Activated naive CD8-positive, alpha-beta T cell treated with anti-CD3 and anti-CD28 coated beads, Interleukin-2, amount 10 ng/mL, durations not matched to agents 7 days and 5 days (primary cell): ENCODE measurements at regions not wholly inside any gene's neighbourhood (a gene's known extent, or its start where the extent isn't known, plus 50 kb on each side); places are given as distances from the start of the nearest gene placed in this dataset.

ENCODE experiments used
- ATAC-seq: fragments of 150-1000 bp; cut with Tn5 transposase; one replicate; pipeline ENCODE4 v1.10.0; 2021; ENCODE audit warnings: low read depth, moderate library complexity
- POLR2A ChIA-PET: fragments of 350-600 bp; sonication (Branson Sonifier 250); formaldehyde crosslinking; loops from one replicate; lab custom pipeline; 2021; ENCODE audit warnings: antibody characterized with exemption; lab: Charles Lee
- DNase-seq: peaks from one replicate; pipeline ENCODE4 v3.0.0; 2021
- H3K27ac Mint-ChIP-seq: one replicate; pipeline ENCODE4 v1.8.0; 2022; ENCODE audit warnings: mild to moderate bottlenecking, mixed read lengths
- H3K27me3 Mint-ChIP-seq: one replicate; pipeline ENCODE4 v1.8.0; 2022; ENCODE audit warnings: mild to moderate bottlenecking, moderate library complexity, mixed read lengths
- H3K36me3 Mint-ChIP-seq: one replicate; pipeline ENCODE4 v1.8.0; 2021; ENCODE audit warnings: mild to moderate bottlenecking, mixed read lengths
- H3K4me1 Mint-ChIP-seq: one replicate; pipeline ENCODE4 v1.8.0; 2021; ENCODE audit warnings: mixed read lengths
- H3K4me3 Mint-ChIP-seq: one replicate; pipeline ENCODE4 v1.8.0; 2022; ENCODE audit warnings: mild to moderate bottlenecking, moderate library complexity, mixed read lengths
- H3K9me3 Mint-ChIP-seq: one replicate; pipeline ENCODE4 v1.8.0; 2021; ENCODE audit warnings: mixed read lengths

DNA sequence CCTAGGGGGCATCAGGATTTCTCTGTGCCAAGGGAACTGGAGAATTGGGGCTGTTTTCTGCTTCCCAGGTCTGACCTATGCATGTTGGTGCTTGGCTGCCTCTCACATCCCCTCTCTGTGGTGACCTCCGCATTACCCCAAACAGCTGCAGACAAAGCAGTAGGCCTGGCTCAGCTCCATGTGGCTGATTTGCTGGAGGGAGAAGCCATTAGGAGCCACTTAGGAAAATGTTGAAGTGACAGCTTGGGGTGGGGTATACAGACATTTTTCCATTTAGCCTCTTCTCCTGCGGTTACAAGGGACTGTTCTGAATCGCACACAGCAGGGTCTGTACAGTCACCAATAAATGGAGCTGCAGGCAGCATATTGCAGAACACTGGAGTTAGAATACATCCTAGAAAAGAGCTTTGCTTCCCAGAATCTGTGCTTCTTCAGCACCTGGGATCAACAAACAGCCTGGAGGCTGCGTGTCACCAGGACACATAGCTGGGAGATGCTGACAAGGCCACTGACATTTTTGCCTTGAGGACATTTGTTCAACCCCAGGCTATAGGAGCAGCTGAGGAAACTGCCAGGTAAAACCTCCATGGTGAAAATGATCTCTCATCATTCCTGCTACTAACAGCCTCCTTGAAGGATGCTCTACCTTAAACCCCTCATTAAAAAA lies 335.3 kb downstream of the DIRAS2 start:
- Mint-ChIP-seq H3K27ac (no peak overlapping the region), H3K36me3 (no peaks in the 10 kb centered on the region), H3K9me3 (no peaks in the 10 kb centered on the region), H3K27me3 (peaks cover 17% of the 10 kb centered on the region), H3K4me3 (no peak overlapping the region), H3K4me1 (peaks cover 9% of the 10 kb centered on the region)
- POLR2A ChIA-PET: interaction anchor here (0.5 kb wide), 1 partner anchor 8 kb away, joined by 4 read pairs; no protein-coding TSS in a partner anchor
- DNase-seq: no peak
- no peak for ATAC-seq

GRCh38 chr9:90307891-90308290 lies 334.7 kb downstream of the DIRAS2 start:
- Mint-ChIP-seq H3K9me3 (no peaks in the 10 kb centered on the region), H3K27ac (no peak overlapping the region), H3K4me3 (no peak overlapping the region), H3K36me3 (no peaks in the 10 kb centered on the region), H3K4me1 (peaks cover 9% of the 10 kb centered on the region), H3K27me3 (peaks cover 20% of the 10 kb centered on the region)
- no peak for ATAC-seq
- POLR2A ChIA-PET: interaction anchor here (0.5 kb wide), 1 partner anchor 8 kb away, joined by 4 read pairs; no protein-coding TSS in a partner anchor
- no peak for DNase-seq

- Mint-ChIP-seq H3K9me3 (no peaks in the 10 kb centered on the region), H3K4me3 (no peak overlapping the region), H3K27ac (no peak overlapping the region), H3K27me3 (peaks cover 17% of the 10 kb centered on the region), H3K36me3 (no peaks in the 10 kb centered on the region), H3K4me1 (peaks cover 6% of the 10 kb centered on the region)
- DNase-seq (no peak), ATAC-seq (no peak)
- POLR2A ChIA-PET: no interaction called here
Measured at GRCh38 chr9:90308691-90309090, 333.9 kb downstream of the DIRAS2 start.

DNA sequence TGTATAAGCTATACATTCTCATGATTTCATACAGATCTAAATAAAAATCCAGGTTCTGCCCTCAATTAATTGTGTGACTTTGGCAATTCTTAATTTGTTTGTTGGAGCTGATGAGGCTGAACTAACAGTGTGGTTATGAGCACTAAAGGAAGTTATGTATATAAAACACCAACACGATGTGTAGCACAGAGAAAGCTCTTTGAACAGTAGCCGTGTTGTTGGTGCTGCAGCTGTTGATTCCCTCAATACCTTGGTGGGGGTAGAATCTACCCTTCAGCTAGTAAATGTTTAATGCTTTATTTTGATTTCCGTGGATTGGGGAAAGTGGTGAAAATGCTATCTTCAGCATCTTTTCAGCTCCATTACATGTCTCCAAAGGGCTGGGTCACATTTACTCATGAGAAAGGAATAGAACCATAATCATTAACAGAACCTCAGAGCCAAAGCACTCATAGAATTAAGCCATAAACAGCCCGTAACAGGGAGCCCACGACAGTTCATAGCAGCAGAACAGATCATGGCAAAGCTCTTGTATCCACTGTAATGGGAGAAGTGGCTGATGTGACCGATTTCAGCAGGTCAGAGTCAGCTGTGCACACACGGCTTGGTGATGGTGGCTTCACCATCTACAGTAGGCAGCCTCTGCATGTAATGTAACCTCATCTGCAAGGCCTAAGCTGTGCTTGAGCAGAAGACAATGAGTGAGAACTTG lies 332.7 kb downstream of the DIRAS2 start:
- DNase-seq (no peak), ATAC-seq (no peak)
- peaks cover 18% of the 10 kb centered on the region for H3K27me3 Mint-ChIP-seq
- H3K27ac Mint-ChIP-seq: no peak overlapping the region
- peaks cover 2% of the 10 kb centered on the region for H3K4me1 Mint-ChIP-seq
- no peaks in the 10 kb centered on the region for H3K36me3 Mint-ChIP-seq
- POLR2A ChIA-PET: no interaction called here
- no peaks in the 10 kb centered on the region for H3K9me3 Mint-ChIP-seq
- no peak overlapping the region for H3K4me3 Mint-ChIP-seq

- POLR2A ChIA-PET: no interaction called here
- no peak overlapping the region for H3K4me3 Mint-ChIP-seq
Measured at GRCh38 chr9:90310521-90310876, 332.1 kb downstream of the DIRAS2 start.

GRCh38 chr9:90311811-90312210 lies 330.8 kb downstream of the DIRAS2 start:
- peaks cover 2% of the 10 kb centered on the region for H3K4me1 Mint-ChIP-seq
- POLR2A ChIA-PET: no interaction called here
- H3K4me3 Mint-ChIP-seq: no peak overlapping the region
- no peaks in the 10 kb centered on the region for H3K9me3 Mint-ChIP-seq
- peaks cover 20% of the 10 kb centered on the region for H3K27me3 Mint-ChIP-seq
- H3K36me3 Mint-ChIP-seq: no peaks in the 10 kb centered on the region
- ATAC-seq: no peak
- H3K27ac Mint-ChIP-seq: no peak overlapping the region
- no peak for DNase-seq

More at GRCh38 chr9:90310521-90310876, 332.1 kb downstream of the DIRAS2 start:
- Mint-ChIP-seq H3K4me1 (peaks cover 2% of the 10 kb centered on the region), H3K27ac (no peak overlapping the region), H3K27me3 (peaks cover 20% of the 10 kb centered on the region), H3K36me3 (no peaks in the 10 kb centered on the region), H3K9me3 (no peaks in the 10 kb centered on the region)
- ATAC-seq (no peak), DNase-seq (no peak)

DNA sequence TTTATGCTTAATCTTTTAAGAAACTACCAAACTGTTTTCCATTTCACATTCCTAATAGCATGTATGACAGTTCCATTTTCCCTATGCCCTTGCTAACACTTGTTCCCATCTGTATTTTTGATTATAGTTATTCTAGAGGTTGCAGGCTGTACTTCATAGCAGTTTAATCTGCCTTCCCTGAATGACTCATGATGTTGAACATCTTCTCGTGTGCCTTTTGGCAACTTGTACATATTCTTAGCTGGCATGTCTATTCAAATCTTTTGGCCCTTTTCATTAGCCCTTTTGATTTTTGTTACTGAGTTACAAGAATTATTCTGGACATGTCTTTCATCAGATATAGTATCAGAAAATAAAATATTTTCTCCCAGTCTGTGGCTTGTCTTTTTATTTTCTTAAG lies 320.3 kb downstream of the DIRAS2 start:
- POLR2A ChIA-PET: no interaction called here
- Mint-ChIP-seq H3K4me3 (no peak overlapping the region), H3K27me3 (peaks cover 8% of the 10 kb centered on the region), H3K9me3 (no peaks in the 10 kb centered on the region), H3K4me1 (no peaks in the 10 kb centered on the region), H3K36me3 (no peaks in the 10 kb centered on the region), H3K27ac (no peak overlapping the region)
- ATAC-seq: no peak
- no peak for DNase-seq

- no peaks in the 10 kb centered on the region for H3K4me1 Mint-ChIP-seq
- H3K9me3 Mint-ChIP-seq: no peaks in the 10 kb centered on the region
- no peak overlapping the region for H3K4me3 Mint-ChIP-seq
- H3K27me3 Mint-ChIP-seq: peaks cover 10% of the 10 kb centered on the region
- H3K27ac Mint-ChIP-seq: no peak overlapping the region
- H3K36me3 Mint-ChIP-seq: no peaks in the 10 kb centered on the region
- ATAC-seq (no peak), DNase-seq (no peak)
- POLR2A ChIA-PET: interaction anchor here (0.6 kb wide), 1 partner anchor 55 kb away, joined by 3 read pairs; no protein-coding TSS in a partner anchor
Measured at GRCh38 chr9:90325913-90326653, 316.5 kb downstream of the DIRAS2 start.

GRCh38 chr9:90330231-90330630 lies 312.4 kb downstream of the DIRAS2 start:
- H3K4me3 Mint-ChIP-seq: no peak overlapping the region
- H3K36me3 Mint-ChIP-seq: no peaks in the 10 kb centered on the region
- ATAC-seq (no peak), DNase-seq (no peak)
- no peaks in the 10 kb centered on the region for H3K4me1 Mint-ChIP-seq
- H3K27ac Mint-ChIP-seq: no peak overlapping the region
- H3K27me3 Mint-ChIP-seq: peaks cover 12% of the 10 kb centered on the region
- POLR2A ChIA-PET: no interaction called here
- H3K9me3 Mint-ChIP-seq: no peaks in the 10 kb centered on the region

DNA sequence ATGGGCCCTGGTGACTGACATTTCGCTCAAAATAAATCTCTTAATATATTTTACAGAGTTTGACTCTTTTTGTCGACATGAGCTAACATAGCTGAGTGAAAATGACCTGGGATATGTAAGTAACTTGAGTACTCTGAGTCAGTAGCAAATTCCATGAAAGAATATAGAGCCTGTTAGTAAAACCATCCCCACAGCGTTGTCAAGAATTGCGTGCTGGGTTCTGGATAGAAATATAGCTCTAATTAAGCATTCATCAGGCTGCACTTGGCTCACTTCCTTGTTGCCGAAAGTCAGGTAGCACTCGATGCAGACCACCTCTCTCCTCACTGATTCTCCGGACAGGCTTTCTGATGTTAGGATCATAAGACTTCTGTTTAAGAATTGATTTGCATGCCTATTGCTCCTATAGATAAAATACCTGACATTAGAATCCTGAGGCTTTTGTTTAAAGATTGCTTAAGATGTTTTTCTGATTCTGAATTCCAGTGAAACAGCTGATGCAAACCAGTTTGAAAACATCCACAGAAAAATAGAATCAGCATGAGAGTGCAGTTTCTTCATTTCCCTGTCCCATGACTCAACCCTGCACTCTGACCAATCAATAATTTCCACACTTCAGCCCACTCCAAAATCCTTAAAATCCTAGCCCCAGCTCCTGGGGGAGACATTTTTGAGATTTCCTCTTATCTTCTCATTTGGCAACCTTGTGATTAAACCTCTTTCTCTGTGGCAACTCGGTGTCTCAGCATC lies 310.6 kb downstream of the DIRAS2 start:
- DNase-seq: no peak
- Mint-ChIP-seq H3K36me3 (no peaks in the 10 kb centered on the region), H3K27ac (no peak overlapping the region), H3K27me3 (peaks cover 24% of the 10 kb centered on the region), H3K4me1 (no peaks in the 10 kb centered on the region), H3K4me3 (no peak overlapping the region), H3K9me3 (no peaks in the 10 kb centered on the region)
- POLR2A ChIA-PET: no interaction called here
- ATAC-seq: no peak

DNA sequence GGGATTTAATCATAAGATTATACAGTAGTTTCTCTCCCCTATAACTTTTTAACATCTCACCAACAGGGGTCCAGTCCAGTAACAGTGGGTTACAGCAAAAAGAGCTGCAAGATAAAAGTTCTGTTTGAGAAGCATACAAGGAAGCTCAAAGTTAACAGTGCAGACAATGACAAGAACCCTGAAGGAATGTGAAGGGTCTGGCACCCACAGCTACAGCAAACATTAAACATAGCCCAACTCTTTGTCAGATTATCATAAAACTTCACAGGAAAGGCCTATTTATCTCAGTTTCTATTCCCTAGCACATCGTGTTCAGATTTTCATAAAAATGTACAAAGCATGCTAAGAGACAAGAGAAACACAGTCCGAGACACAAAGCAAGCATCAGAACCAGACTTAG lies 309.4 kb downstream of the DIRAS2 start:
- Mint-ChIP-seq H3K27me3 (peaks cover 27% of the 10 kb centered on the region), H3K27ac (no peak overlapping the region), H3K4me1 (no peaks in the 10 kb centered on the region), H3K9me3 (no peaks in the 10 kb centered on the region), H3K36me3 (no peaks in the 10 kb centered on the region), H3K4me3 (no peak overlapping the region)
- POLR2A ChIA-PET: no interaction called here
- ATAC-seq (no peak), DNase-seq (no peak)

GRCh38 chr9:90340421-90340820 lies 302.2 kb downstream of the DIRAS2 start:
- no peak for DNase-seq
- no peak overlapping the region for H3K4me3 Mint-ChIP-seq
- no peaks in the 10 kb centered on the region for H3K9me3 Mint-ChIP-seq
- H3K36me3 Mint-ChIP-seq: no peaks in the 10 kb centered on the region
- no peaks in the 10 kb centered on the region for H3K4me1 Mint-ChIP-seq
- H3K27ac Mint-ChIP-seq: no peak overlapping the region
- peaks cover 27% of the 10 kb centered on the region for H3K27me3 Mint-ChIP-seq
- ATAC-seq: no peak
- POLR2A ChIA-PET: no interaction called here

GRCh38 chr9:90342607-90343006 lies 300.0 kb downstream of the DIRAS2 start:
- Mint-ChIP-seq H3K4me1 (no peaks in the 10 kb centered on the region), H3K27ac (no peak overlapping the region), H3K9me3 (no peaks in the 10 kb centered on the region), H3K4me3 (no peak overlapping the region), H3K36me3 (no peaks in the 10 kb centered on the region), H3K27me3 (peaks cover 12% of the 10 kb centered on the region)
- ATAC-seq (no peak), DNase-seq (no peak)
- POLR2A ChIA-PET: no interaction called here
